ENCODE measurements at regions not wholly inside any gene's neighbourhood (a gene's known extent, or its start where the extent isn't known, plus 50 kb on each side); places are given as distances from the start of the nearest gene placed in this dataset.

DNA sequence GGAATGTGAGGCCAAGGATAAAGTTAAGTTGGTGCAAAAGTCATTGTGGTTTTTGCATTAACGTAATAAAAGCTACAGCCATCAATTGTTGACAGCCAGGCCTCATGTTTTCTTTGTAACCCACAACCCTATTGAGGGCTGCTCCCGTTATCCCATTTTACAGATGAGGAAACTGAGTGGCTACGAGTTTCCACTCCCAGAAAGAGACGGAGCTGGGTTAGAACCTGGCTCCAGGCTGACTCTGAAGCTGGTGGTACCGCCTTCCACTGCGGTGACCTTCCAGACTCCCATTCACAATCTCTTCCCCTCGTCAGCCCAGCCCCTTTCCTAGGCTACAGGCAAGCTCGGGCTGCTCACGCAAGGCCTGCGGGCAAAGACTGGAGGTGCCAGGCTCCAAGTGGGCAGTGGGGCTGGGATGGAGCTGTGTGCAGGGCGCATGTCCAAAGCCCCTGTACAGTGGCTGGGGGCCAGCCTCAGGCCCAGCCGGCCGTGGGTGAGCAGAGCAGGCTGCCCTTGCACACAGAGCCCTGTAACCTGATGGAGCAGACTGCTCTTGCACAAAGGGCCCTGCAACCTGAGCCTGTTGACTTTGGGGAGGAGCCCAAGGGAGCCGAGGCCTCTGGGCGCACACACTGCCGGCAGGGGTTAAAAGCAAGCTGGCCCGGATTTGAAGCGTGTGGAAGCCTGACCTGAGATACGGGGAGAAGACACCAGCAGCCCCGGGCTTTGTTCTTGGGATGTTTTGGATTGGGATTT lies 97.4 kb upstream of the TMPRSS2 start:
- no peak for DNase-seq (ENCODE audit: low read depth)
- TF ChIP-seq, protein P1, sequence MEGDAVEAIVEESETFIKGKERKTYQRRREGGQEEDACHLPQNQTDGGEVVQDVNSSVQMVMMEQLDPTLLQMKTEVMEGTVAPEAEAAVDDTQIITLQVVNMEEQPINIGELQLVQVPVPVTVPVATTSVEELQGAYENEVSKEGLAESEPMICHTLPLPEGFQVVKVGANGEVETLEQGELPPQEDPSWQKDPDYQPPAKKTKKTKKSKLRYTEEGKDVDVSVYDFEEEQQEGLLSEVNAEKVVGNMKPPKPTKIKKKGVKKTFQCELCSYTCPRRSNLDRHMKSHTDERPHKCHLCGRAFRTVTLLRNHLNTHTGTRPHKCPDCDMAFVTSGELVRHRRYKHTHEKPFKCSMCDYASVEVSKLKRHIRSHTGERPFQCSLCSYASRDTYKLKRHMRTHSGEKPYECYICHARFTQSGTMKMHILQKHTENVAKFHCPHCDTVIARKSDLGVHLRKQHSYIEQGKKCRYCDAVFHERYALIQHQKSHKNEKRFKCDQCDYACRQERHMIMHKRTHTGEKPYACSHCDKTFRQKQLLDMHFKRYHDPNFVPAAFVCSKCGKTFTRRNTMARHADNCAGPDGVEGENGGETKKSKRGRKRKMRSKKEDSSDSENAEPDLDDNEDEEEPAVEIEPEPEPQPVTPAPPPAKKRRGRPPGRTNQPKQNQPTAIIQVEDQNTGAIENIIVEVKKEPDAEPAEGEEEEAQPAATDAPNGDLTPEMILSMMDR (IDR thresholded peaks at IDR 0.05; ENCODE audit: low read depth, low read length, missing control alignments), result no peak

DNA sequence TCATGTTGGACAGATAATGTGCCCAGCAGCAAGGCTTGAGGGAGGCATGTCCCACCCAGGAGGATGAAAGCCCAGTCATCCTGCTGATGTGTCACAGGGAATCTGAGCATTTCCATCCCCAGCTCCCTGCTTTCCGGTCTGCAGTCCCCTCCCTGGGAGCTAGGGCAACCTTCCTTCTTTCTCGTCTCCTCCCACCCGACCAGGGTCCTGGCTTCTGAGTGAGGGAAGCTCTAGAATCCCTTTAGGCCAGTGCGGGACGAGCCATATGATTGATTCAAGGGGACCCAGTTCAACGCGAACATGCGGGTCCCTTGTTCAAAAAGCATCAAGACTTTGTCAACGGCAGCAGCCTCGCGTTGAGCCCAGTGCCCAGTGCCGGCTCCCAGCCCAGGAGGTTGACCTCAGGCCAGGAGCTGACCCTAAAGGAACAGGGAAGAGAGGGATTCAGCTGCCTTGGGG lies 96.7 kb upstream of the TMPRSS2 start:
- no peak overlapping the region for H3K4me3 ChIP-seq (ENCODE audit: low read depth, low read length)
- DNase-seq (ENCODE audit: low read depth), result no peak
- TF ChIP-seq, protein P1 (IDR thresholded peaks at IDR 0.05; ENCODE audit: low read depth, low read length, missing control alignments), result no peak

More for the DNA sequence above, 97.4 kb upstream of the TMPRSS2 start:
- H3K4me3 ChIP-seq (ENCODE audit: low read depth, low read length), result no peak overlapping the region

DNA sequence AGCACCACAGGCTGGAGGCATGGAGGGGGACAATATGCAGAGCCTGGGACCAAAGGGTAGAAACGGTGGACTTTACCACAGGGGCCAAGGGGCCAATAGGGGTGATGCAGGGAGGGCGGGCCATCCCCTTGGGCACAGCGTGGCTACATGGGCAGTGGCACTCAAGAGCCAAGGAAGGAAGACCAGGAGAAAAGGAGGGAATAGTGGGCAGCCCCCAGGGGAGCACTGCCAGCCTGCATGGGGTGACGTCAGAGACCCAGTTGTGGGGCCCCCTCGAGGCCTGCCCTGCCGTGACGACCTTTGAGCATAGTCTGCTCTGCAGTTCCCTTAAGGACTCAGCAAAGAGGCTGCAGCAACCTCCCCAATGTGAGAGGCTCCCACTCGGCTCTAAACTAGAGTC lies 95.5 kb upstream of the TMPRSS2 start:
- no peak overlapping the region for H3K4me3 ChIP-seq (ENCODE audit: low read depth, low read length)
- TF ChIP-seq, protein P1 (IDR thresholded peaks at IDR 0.05; ENCODE audit: low read depth, low read length, missing control alignments), result no peak
- DNase-seq (ENCODE audit: low read depth), result no peak

DNA sequence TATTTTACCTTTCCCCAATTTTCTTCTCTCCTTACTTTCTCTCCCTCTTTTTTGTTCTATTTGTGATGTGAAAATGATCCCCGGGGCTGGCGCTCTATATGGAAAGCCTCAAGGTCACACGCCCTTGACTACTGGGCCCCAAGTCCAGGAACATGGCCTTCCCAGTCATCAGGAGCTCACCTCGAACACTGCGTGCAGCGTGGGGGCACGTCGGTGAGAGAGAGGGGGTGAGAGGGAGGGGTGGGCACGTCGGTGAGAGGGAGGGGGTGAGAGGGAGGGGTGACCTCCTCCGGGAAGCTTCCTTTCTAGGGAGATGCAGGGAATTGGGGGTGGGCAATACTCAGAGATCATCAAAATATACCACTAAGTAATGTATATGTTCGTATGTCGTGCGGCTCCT lies 94.6 kb upstream of the TMPRSS2 start:
- no peak overlapping the region for H3K4me3 ChIP-seq (ENCODE audit: low read depth, low read length)
- TF ChIP-seq, protein P1 (IDR thresholded peaks at IDR 0.05; ENCODE audit: low read depth, low read length, missing control alignments), result no peak
- DNase-seq (ENCODE audit: low read depth), result no peak

DNA sequence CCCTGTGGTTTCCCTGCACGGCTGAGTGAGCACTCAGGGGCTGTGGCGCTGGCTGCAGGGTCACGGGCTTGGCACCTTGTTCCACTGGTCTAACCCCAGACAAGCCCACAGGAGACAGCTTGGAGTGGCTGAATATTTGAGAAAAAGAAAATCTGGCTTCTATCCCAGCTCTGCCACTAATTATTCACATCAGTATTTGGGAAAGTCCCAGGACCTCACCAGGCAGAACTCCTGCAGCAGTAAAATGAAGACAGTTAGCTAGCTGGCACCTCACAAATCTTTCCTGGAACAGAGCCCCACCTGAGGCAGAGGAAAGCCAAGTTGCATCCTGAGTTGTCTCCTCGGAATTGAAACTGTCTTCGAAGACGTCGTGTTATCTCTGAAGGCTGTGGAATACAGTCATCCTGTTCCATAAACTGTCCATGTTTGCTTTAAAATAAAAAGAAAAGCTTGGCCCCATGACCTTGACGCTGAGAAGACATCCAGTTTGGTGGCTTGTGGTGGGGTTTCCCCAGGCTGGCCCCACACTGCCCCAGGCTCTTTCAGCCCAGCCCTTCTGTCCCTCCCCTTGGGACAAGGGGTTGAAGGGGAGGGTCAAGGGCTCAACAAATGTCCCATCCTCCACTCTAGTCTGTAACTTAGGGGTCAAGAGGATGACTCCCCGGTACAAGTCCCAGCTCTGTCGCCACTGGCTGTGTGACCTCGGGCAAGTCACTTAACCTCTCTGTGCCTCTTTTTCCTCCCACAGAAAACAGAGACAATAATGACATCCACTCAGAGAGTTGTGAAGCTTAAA lies 93.8 kb upstream of the TMPRSS2 start:
- TF ChIP-seq, protein P1 (IDR thresholded peaks at IDR 0.05; ENCODE audit: low read depth, low read length, missing control alignments), result no peak
- H3K4me3 ChIP-seq (ENCODE audit: low read depth, low read length), result no peak overlapping the region
- DNase-seq (ENCODE audit: low read depth), result no peak

DNA sequence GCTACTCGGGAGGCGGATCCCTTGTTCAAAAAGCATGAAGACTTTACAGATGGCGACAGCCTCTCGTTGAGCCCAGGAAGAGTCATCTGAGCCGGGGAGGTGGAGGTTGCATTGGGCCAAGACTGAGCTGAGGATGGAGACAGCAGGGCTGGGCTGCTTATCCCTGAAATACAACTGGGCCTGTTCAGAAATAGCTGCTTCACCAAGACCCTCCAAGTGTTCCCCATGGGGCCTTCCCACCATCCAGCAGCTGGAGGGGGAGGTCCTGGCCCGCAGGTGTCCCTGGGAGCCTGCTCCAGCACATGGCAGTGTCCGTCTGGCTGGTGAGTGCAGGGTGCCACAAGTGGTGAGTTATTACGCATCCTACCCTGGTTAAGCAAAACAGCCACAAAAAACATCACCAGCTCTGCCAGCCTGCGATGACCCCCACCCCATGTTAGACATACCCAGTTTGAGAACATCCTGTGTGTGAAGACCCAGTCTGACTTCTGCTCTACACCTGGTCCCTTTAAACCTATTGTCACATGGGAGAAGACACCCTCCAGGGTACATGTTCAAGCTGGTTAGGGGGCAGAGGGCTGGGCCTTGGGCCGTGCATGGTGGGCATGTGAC lies 93.1 kb upstream of the TMPRSS2 start:
- DNase-seq (ENCODE audit: low read depth), result no peak
- no peak overlapping the region for H3K4me3 ChIP-seq (ENCODE audit: low read depth, low read length)
- TF ChIP-seq, protein P1 (IDR thresholded peaks at IDR 0.05; ENCODE audit: low read depth, low read length, missing control alignments), result no peak
